HG03108 (cell line): ENCODE measurements at regions not wholly inside any gene's neighbourhood (a gene's known extent, or its start where the extent isn't known, plus 50 kb on each side); places are given as distances from the start of the nearest gene placed in this dataset.

ENCODE experiments used
- ATAC-seq: cut with Tn5 transposase; IDR thresholded peaks from one replicate; pipeline ENCODE4 v1.9.1; 2021; ENCODE audit warnings: moderate library complexity; ENCODE audit not compliant: unreplicated experiment

DNA sequence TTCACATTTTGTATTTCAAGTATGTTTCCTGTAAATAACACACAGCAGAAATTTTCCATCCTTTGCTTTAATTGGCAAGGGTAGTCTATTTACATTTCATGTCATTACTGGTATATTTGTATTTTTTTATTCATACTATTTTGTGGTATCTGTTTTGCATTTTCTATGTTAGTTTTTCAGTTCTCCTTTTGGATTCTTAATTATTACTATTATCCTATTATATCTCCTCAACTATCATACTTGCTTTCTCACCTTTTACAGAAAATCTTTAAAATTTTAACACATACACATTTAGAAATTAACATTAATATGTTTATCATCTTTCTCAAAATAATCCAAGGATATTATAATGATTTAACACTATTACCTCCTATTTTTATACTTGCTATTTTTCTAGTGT is 918.3 kb upstream of the MAP3K7 start:
- no peak for ATAC-seq

DNA sequence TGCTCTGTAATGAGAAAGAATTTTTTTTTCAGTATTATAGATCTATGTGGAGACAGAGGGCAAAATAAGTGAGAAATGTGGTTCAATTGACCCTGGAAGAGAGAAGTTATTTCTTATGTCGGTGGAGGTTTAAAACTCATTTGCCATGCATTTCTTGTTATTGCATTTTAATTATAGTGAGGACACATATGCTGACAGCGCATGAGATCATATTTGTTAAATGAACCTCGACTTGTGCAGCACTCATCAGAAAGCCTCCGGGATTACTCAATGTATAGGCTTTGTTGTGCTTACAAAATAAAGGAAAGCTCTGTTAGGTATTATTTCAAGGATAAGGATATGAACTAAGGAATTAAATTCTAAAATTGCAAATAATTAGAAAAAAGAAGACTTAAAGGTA is 915.1 kb upstream of the MAP3K7 start:
- no peak for ATAC-seq

DNA sequence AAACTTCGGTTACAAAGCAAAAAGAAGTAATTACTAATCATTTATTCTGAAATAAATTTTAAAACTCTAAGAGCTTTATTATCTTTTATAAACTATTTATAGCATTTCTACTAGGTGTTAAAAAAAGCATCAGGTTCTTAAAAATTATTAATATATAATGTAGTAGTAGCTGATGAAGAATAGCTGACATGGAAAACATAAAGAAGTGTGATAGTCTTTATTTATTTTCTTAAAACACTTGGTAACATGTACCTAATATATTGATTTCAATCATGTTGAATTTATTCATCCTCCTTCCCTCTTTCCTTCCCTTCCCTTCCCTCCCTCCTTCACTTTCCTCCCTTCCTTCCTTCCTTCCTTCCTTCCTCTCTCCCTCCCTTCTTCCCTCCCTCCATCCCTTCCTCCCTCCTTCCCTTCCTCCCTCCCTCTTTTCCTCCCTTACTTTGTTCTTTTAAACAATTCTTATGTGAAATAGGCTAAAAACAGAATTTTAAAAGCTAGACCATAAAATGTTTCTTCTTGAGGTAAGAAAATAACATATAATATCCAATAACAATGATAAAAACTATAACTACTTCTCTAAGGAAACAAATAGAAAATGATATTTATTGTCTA is 913.9 kb upstream of the MAP3K7 start:
- no peak for ATAC-seq

DNA sequence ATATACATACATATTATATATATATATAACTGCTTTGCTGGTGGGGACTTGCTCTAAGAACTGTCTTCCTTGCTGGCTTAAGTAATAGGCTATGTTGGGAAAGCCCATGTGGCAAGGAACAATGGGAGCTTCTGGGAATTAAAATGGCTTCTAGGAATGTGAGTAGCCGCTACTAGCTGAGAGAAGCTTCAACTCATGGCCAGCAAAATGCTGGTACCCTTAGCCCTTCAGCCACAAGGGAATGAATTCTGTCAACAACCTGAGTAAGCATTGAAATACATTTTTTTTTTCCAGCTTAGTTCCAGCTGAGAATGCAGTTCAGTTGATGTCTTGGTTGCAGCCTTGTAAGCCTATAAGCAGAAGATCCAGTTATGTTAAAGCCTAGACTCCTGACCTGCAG is 911.7 kb upstream of the MAP3K7 start:
- ATAC-seq = no peak

DNA sequence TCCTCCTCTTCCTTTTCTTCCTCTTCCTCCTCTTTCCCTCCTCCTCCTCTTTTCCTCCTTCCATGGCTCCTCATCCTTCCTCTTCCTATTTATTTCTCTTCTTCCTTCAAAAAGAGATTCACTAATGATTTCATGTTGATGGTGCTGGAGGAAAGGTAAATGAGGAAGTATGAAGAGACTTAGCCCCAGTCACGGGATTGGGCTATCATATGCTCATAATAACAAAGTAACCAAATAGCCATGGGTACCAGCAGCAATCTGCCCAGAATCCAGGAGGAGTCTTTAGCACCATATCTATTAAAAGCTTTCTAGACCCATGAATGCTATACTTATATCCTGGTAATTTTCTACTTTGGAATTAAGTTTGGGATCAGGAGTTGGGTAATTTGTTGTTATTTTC is 910.9 kb upstream of the MAP3K7 start:
- ATAC-seq = no peak

DNA sequence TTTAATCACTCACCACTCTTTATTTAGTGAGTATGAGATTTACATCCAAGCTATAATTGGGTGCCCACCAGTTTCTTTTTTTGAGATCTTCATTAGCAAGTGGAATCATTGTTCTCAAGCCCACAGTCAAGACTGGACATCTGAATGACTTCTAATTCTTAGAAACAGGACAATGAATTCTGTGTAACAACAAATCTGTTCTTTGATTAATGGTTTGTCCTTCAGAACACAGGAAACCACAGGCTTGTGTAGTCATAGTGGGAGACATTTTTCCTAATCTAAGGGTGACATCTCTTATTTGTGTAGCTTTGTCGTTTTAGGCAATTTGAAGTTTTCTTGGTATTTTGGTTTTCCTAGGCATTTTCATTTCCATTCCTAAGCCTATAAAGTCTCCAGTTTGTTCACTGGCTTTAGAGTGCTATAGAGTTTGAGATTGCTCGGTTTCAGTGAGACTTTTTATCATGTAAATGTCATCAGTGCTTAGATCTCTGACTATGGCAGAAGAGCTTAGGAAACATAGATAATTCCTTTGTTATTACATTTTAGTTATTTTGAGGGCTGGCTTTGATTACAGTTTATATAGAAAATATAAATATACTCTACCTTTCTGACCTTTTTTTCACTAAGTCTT is 903.9 kb upstream of the MAP3K7 start:
- ATAC-seq = no peak

DNA sequence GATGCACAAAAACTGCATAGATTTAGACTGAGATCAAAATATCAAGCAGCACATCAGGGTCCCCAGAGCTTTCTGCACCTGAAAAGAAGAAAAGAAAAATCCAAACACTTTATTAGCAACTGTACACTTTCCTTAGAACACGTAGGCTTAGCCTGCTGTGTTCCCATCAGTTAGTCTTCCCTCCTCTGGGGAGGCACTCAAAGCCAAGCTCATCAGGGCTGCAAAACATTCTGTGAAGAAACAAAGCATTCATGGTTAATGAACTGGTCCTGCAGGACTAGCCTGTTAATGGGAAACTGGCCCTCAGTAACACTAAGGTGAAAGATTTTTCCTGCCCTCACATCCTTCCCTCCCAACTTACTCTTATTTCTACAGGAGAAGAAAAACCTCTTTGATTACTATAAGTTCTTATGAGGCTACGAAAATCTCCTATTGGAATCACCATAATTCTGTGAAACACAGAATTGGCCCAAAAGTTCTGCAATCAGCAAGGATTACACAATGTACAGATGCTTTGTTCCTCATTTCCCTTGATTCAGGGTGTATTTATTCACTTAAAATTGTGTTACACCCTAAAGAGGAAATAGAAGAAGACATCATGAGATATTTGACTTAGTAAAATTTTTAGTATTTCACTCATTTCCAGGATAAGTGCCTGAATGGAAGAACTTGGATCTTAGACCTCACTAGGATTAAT is 901.0 kb upstream of the MAP3K7 start:
- no peak for ATAC-seq

DNA sequence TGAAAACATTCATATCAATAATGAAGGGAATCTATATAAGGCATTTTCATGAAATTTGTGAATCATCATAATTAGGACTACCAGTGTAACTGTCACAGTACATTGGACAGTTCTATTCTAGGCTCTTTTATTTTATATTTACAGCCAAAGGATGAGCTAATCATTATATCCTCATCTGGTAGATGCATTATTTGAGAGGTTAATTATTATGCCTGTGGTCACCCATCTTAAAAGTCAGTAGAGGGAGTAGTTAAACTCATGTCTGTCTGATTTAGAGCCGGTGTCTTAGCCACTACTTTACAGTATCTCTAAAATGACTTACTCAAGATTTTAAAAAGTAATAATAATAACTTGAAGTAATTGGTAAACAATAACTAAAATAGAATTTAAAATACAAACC is 899.3 kb upstream of the MAP3K7 start:
- no peak for ATAC-seq

DNA sequence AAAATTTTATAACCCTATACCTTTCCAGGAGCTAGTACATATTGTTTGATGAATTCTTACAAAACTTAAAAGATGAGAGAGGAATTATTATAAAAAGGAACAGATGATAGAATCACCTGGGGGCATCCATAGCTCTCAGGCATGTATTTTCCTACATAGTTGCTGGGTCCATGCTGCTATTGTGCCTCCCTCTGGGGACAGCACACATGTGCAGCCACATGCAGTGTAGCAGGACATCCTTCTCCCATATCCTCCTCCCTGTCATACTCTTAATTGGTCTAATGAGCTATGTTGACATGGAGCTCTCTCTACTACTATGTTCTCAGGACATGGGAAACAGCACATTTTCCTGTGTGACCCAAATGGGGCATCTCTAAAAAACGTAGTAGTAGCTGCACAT is 898.2 kb upstream of the MAP3K7 start:
- ATAC-seq = no peak

DNA sequence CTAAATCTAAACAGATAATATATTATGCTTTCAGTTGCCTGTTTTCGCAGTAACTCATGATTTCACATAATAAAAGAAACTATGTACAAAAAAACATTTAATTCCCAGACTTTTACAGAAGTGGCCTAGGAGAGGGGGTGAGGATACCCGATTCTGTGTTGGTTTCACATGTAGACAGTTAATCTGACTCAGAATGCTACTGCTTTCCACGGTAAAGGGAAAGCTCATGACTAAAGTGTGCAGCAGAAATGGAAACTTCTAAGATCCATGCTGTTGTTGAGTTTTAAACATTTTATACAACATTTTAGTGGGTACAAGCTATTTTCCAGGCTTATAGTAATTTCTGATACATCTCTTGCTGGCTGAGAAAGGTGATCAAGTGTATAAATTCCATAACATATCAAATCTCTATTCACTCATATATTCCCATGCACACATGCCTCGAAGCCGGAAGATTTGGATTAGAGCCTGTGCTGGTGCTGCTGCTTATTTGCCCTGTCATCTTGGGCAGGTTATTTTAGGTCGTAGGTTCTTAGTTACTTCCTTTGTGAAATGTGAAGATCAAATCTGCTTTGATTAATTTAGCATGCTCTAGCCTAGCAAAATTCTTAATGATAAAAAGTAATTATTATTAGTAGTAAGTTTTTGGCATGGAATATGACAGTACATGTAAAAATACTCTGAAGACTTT is 896.7 kb upstream of the MAP3K7 start:
- peak; percentile 28 for ATAC-seq

DNA sequence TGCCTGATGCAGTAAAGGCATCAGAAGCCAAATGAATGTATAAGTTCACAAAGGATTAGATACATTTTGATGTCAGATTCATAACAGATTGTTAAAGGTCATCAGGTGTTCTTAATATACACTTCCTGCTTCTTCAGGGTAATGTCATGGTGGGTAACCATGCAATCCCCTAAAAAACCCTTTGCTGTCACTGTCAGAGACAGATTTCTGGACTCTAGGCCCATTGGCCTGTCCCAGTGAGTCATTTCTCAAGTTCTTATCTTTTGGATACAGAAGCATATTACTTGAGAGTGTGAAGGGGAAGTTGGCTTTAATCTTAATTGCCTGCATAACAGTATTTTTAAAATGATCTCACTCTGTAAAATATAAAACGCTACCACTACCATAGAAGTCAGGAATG is 895.6 kb upstream of the MAP3K7 start:
- ATAC-seq = peak; percentile 61

DNA sequence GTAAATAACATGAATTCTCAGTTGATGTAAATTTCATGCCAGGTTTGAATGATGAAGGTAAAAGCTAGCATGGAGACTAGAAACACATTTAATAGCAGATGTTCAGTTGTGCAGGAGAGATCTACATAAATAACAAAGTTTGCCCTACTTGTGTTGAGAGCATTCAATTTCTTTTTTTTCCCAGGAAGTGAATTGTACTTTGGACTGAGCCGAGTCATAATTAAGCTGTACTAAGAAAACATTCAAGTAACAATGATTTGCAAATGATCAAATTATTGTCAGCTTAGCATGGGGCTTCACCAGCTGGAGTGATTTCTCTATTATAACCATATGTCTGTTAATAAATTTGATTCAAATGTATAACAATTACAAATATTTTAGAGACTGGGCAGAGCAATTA is 893.5 kb upstream of the MAP3K7 start:
- no peak for ATAC-seq

DNA sequence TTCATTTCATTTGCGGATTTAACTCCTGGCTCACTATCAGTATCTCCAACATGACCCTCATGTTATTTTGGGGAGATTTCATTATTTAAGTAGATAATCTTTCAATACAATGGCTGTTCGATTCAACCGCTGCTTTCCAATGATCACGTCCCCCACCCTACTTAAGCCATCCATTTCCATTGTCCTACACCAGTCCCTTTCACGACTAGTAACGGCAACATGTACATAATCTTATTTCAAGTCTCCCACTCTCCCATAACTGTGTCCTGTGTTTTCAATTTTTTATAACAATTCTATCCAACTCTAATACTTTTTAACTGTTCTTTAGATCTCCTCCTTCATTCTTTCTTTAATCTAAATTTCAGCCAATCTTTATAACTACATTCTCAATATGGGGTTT is 890.8 kb upstream of the MAP3K7 start:
- no peak for ATAC-seq

DNA sequence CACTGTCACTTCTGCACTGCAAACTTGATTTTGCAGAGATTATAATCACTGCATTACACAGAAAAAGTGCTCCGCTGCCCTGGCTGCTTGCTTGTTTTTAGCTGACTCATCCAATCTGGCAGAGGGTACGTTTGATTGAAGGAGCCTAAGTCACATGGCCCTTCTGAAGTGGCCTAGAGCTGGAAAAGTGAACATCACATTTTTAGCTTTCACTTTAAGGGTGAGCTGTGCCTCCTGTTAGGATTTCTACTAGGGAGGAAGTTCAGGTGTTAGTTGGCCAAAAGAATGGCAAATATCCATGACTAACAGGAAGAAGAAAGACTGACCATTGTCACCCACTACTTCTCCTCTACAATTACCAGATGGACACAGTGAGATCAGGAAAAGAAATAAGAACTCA is 889.1 kb upstream of the MAP3K7 start:
- peak; percentile 60 for ATAC-seq

DNA sequence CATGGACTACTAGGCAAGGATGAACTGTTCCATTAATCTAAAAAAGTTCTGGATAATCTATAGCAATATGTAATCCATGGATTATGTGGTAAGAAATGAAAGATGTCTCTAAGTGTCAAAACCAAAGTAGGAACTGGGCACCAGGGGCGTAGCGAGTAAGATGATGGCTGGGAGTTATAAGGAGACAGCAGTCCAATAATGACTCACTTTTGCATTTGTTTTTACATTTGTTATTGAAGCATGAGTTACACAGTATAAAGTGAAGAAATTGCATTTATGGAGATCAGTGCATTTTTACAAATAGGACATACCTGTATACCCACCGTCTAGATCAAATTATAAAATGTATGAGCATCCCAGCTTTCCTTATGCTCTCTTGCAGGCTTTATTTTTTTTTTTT is 878.5 kb upstream of the MAP3K7 start:
- no peak for ATAC-seq

DNA sequence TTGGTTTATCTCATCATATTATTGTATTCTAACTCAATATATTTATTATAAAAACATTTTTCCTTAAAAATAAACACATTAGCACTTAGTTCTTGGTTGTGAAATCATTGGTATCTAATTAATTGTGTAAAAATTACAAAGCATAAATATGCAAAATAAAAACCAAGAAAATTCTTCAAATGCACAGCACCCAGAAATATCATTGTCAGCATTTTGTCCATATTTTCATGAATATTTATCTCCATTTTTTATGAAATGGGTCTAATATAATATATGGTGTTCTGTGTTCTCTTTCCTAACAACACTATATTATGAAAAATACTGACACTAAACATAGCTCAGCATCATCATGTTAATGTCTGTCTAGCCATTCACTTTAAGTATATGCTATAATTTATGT is 877.8 kb upstream of the MAP3K7 start:
- no peak for ATAC-seq

DNA sequence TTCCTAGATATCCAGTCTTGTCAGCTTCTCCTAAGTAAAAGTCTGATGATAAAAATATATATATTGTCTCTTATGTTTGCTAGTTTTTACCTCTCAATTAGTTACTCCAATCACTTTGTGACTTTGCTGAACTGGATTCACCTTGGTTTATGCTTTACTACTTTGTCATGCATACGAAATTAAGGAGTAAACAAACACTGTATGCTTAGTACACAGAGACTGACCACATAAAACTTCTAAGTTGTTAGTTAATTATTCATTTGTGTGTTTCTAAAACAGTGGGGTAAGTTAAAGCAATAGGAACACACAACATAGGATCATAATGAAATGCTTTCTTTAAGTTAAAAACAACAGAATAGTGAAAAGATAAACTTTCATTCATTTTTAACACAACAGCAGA is 877.3 kb upstream of the MAP3K7 start:
- ATAC-seq = no peak

DNA sequence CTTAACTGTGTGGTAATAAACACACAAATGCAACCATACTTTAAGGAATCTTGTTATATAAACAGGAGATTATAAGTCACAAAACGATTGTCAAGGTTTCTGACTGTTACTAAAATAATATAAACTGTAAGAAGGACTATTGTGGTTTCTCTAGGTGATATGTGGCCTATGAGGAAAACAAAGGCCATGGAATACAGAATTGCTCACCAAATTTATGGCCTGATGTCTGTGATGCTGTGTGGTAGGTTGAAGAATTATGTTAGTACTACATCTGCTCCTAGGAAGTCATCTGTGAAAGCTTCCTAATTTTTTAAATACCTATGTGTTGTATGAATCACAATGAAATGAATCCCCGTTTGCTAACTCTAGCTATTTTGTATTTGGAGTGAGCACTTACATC is 875.4 kb upstream of the MAP3K7 start:
- no peak for ATAC-seq

DNA sequence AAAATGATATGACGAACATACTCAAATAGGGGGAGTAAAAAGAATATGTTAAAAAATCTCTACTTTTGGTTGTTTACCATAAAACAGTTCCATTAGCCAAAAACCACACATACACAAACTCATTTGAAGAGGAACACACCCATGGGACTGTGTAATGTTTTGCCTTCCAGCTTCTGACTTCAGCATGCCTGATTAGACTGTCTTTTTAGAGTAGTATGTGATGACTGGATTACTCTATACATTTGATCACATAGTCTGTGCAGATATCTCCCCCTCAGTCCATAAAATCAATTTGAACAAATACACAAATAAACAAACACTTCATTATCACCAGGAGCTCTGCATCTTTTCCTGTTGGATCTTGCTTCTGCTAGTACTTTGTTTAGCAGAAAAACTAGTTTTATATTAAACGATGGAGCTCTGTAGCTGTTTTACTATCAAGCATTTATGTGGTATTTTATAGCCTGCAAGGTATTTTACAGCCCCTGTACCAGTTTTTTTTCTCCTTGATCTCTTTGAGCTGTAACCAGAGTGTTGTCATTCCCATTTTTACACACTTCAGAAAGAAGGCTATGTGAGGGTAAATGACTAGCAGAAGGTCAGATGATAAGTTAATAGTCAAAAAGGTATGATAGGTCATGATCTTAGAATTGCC is 866.5 kb upstream of the MAP3K7 start:
- ATAC-seq = no peak

DNA sequence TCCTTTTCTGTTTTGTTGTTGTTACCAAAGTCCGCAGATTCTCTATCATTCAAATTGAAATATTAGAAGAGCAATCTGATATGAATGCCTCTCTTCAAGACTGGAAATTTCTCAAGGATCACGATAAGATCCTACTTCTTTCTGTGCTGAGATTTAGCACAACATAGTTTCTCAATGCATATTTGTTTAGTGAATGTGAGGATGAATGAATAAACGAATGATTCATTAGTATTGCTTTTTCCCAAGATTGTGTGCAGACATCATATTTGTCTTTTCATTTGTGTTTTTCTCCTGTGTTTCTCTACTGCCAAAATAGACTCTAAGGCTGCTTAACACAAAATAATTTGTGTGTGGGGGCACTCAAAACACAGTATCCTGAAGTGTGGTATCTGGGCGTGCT is 862.7 kb upstream of the MAP3K7 start:
- ATAC-seq = no peak

DNA sequence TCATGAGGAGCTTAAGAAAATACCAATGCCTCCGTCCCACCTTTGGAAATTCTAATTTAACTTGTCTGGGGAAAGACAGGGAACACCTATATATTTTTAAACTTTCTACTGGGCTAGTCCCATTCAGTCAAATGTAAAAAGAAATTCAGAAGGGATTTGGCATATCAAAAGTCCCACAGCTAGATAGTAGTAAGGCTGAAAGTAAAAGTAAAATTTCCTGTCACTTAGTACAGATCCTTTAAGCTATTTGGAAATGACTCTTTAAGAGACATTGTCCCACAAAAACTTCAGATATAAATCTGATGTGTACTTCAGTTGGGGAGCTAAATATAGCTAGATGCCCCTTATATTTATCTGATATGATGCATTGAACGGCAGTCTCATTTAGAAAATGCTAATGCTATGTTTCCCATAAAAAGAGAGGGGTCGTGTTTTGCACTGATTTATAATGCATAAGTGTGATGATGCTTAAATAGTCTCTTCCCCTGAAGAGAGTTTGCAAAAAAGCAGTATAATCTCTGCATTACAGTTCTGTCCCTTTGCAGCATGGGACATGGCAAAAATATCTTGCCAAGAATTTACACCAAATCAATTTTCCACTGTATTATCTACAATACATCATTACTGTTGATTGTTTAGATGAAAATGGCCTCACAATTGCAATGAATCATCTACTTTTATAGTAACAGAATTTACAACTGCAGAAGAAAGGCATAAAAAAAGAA is 860.8 kb upstream of the MAP3K7 start:
- ATAC-seq = no peak
